ENCODE measurements at regions not wholly inside any gene's neighbourhood (a gene's known extent, or its start where the extent isn't known, plus 50 kb on each side); places are given as distances from the start of the nearest gene placed in this dataset.

DNA sequence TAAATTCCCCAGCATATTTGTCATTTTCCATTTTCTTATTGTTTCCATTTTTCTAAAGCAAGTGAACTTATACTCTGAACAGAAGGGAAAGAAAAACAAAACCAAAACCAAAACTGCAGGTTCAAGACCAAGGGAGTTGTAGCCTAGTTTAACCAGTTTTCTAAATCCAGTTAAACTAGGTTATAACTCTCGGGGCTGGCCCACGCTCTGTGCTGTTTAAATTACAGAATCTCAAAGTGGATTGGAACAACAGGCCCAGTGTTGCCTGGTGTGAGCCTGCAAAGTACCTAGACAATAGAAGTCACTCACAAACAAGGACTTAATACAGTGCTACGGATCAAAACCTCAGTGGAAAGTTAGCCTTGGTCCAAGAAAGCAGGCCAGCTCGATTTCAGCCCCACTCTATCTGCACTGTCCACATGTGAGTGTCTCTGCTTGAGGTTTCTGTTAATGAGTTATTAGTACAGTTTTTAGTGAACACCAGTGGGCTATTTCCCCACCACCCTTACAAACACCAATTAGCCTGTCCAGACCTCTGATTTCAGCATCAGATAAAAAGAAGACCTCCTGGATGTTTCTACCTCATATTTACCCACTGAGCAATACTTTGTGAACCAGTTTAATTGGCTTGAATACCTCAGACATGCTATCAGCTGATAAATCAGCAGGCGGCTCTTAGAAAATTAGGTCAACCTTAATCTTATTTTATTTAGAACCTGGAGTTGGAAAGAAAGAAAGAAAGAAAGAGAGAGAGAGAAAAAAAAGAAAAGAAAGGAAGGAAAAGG lies 93.8 kb upstream of the PDZRN3 start:
- ChIA-PET CTCF (interaction anchor here (1.1 kb wide), 1 partner anchor 10 kb away, joined by 3 read pairs; no protein-coding TSS in a partner anchor), POLR2A (no interaction called here)
- no peak for DNase-seq (ENCODE audit: low read depth, low spot score)
- no peak for TF ChIP-seq CTCF (IDR thresholded peaks at IDR 0.05; ENCODE audit: insufficient read depth, low read length, missing control alignments)
- no peak overlapping the region for H3K4me3 ChIP-seq (ENCODE audit: low read depth, low read length)

GRCh38 chr3:73716418-73716817 lies 91.7 kb upstream of the PDZRN3 start:
- ChIA-PET CTCF (no interaction called here), POLR2A (no interaction called here)
- no peak for TF ChIP-seq CTCF (IDR thresholded peaks at IDR 0.05; ENCODE audit: insufficient read depth, low read length, missing control alignments)
- no peak for DNase-seq (ENCODE audit: low read depth, low spot score)
- H3K4me3 ChIP-seq (ENCODE audit: low read depth, low read length): no peak overlapping the region

DNA sequence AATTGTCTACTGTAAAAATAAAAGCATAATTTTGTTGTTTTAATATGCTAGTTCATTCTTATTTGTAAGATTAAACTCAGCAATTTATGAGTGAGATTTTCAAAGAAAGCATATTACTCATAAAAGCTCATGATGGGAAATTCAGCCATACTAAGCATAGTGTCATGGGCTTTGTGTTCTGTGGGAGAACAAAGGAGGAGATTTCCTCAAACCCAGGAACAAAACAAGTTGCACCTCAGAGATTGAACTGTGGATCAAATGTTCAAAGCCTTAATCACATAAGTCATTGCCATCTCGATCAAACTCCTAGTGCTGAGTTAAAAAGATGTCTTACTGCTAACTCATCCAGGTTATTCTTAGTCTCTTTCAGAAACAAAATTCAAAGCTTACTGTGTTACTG lies 85.6 kb upstream of the PDZRN3 start:
- no peak for TF ChIP-seq CTCF (IDR thresholded peaks at IDR 0.05; ENCODE audit: insufficient read depth, low read length, missing control alignments)
- ChIA-PET CTCF (interaction anchor here (1.7 kb wide), 1 partner anchor 54 kb away, joined by 4 read pairs; no protein-coding TSS in a partner anchor), POLR2A (no interaction called here)

GRCh38 chr3:73709712-73710111 lies 85.0 kb upstream of the PDZRN3 start:
- no peak for DNase-seq (ENCODE audit: low read depth, low spot score)
- ChIA-PET CTCF (interaction anchor here (1.3 to 1.7 kb wide), 3 partner anchors 10 to 53 kb away, joined by 3 to 4 read pairs (median 3); no protein-coding TSS in a partner anchor), POLR2A (no interaction called here)
- TF ChIP-seq CTCF (IDR thresholded peaks at IDR 0.05; ENCODE audit: insufficient read depth, low read length, missing control alignments): no peak
- no peak overlapping the region for H3K4me3 ChIP-seq (ENCODE audit: low read depth, low read length)

More for the DNA sequence above, 85.6 kb upstream of the PDZRN3 start:
- no peak overlapping the region for H3K4me3 ChIP-seq (ENCODE audit: low read depth, low read length)
- no peak for DNase-seq (ENCODE audit: low read depth, low spot score)

DNA sequence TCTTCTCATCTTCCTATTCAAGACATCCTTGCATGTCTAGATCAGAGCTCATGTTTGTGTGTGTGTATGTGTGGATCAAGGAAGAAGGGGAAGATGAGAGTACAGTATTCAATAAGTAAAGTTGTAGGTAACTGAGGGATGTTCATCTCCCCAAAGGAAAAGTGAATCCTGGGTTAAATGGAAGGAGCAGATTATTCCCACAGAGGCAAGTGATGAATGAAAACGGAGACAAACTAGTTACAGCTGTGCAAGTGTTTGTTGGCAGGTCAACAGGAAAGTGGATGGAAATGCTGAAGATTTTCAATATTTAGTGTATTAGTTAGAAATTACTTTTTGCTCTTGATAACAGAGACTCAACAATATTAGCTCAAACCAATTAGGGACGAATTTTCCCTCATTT lies 84.2 kb upstream of the PDZRN3 start:
- no peak for TF ChIP-seq CTCF (IDR thresholded peaks at IDR 0.05; ENCODE audit: insufficient read depth, low read length, missing control alignments)
- H3K4me3 ChIP-seq (ENCODE audit: low read depth, low read length): no peak overlapping the region
- no peak for DNase-seq (ENCODE audit: low read depth, low spot score)
- CTCF ChIA-PET: interaction anchor here (1.3 kb wide), 2 partner anchors 10 to 46 kb away, joined by 3 read pairs; no protein-coding TSS in a partner anchor
- POLR2A ChIA-PET: no interaction called here

DNA sequence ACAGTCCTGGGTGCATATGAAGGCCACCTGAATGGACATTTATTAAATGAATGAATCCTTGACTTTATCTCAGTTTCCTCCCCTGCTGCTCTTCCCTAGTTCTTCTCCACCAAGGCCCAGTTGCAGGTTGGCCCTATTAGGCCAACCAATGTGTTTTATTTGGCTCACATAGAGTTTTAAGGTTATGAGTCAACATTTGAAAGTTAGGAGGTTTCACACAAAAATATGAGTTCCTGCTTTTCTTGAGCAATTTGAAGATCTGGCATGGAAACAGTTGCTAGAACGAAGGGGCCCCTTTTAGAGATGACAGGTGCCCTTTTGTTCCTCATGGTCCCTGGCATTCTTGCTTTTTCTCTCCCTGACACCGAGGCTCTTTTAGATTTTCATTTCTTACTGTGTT lies 83.0 kb upstream of the PDZRN3 start:
- ChIA-PET POLR2A (no interaction called here), CTCF (no interaction called here)
- no peak for DNase-seq (ENCODE audit: low read depth, low spot score)
- H3K4me3 ChIP-seq (ENCODE audit: low read depth, low read length): no peak overlapping the region
- no peak for TF ChIP-seq CTCF (IDR thresholded peaks at IDR 0.05; ENCODE audit: insufficient read depth, low read length, missing control alignments)
